ENCODE measurements at regions not wholly inside any gene's neighbourhood (a gene's known extent, or its start where the extent isn't known, plus 50 kb on each side); places are given as distances from the start of the nearest gene placed in this dataset.
A peak's percentile ranks its signal among the peaks of the same experiment; 100 is the strongest.

DNA sequence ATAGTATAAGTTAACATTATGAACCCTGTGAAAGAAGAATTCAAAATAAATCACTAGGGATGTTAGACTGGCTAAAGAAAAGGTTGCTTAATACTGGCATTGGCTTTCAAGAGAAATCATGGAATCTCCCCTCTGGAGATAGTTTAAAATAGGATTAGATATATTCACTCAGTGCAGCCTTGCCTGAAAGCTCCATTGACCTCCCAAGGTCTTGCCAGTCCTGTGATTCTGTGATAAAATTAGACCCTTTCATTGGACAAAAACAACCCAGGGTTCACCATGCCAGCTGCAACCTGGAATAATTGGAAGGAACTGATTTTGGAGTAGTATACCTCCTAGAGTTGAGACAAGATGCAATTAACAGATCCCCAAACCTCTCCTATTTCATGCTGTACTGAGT, 588.1 kb upstream of the MEF2C start:
- no peaks in the 10 kb centered on the region for H3K27me3 ChIP-seq
- TF ChIP-seq, protein P1, sequence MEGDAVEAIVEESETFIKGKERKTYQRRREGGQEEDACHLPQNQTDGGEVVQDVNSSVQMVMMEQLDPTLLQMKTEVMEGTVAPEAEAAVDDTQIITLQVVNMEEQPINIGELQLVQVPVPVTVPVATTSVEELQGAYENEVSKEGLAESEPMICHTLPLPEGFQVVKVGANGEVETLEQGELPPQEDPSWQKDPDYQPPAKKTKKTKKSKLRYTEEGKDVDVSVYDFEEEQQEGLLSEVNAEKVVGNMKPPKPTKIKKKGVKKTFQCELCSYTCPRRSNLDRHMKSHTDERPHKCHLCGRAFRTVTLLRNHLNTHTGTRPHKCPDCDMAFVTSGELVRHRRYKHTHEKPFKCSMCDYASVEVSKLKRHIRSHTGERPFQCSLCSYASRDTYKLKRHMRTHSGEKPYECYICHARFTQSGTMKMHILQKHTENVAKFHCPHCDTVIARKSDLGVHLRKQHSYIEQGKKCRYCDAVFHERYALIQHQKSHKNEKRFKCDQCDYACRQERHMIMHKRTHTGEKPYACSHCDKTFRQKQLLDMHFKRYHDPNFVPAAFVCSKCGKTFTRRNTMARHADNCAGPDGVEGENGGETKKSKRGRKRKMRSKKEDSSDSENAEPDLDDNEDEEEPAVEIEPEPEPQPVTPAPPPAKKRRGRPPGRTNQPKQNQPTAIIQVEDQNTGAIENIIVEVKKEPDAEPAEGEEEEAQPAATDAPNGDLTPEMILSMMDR (IDR thresholded peaks at IDR 0.05), result no peak

DNA sequence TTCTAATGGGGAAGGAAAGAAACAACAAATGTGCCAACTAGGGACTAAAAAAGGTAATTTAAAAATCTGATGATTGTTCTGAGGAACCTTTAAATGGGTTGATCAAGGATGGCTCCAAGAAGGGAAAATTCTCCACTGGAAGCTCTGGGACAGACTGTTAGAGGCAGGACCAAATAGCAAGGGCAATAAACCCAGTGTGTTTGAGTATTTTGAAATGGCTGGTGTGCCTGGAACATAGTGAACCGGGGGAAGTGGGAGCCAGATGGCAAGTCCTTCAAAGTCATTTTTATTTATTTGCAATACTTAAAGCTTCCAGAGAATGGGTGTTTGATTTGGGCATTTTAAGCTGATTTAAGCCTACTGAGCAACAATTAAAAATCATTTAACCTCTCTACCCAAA, 587.7 kb upstream of the MEF2C start:
- peak overlapping the region; percentile 58 for H3K27ac ChIP-seq
- TF ChIP-seq, protein P1 (IDR thresholded peaks at IDR 0.05), result peak; percentile 19
- H3K36me3 ChIP-seq, result no peaks in the 10 kb centered on the region
- H3K4me1 ChIP-seq (ENCODE audit: control insufficient read depth in 1 of 2, insufficient read depth in 1 of 2, low read depth in 1 of 2, low read length in 1 of 2), result peaks cover 0 to 9% of the 10 kb centered on the region in 2 experiments
- H3K27me3 ChIP-seq, result no peaks in the 10 kb centered on the region
- H3K4me3 ChIP-seq (ENCODE audit: low read depth in 1 of 2, low read length in 1 of 2), result no peak overlapping the region
- H3K9me3 ChIP-seq, result no peaks in the 10 kb centered on the region

More for the DNA sequence above, 588.1 kb upstream of the MEF2C start:
- Histone ChIP-seq H3K27ac (no peak overlapping the region), H3K4me1 (ENCODE audit: control insufficient read depth in 1 of 2, insufficient read depth in 1 of 2, low read depth in 1 of 2, low read length in 1 of 2) (peaks cover 0 to 9% of the 10 kb centered on the region in 2 experiments), H3K9me3 (no peaks in the 10 kb centered on the region), H3K36me3 (no peaks in the 10 kb centered on the region), H3K4me3 (ENCODE audit: low read depth in 1 of 2, low read length in 1 of 2) (no peak overlapping the region)

DNA sequence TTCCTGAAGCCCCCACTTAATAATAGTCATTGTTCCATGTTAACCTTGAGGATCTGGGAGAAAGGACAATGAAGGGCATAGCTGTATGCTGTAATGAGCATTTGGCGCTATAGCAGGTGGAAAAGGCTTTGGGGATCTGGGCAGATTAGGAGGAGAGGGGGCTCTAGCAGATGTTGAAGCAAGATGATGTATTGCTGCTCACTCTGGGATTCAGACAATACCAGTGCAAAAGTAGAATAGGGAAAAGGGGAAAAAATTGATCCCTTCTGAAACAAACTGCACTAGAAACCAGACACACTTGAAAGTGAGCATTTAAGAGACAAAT, 575.3 kb upstream of the MEF2C start:
- H3K27ac ChIP-seq, result no peak overlapping the region
- no peaks in the 10 kb centered on the region for H3K9me3 ChIP-seq
- TF ChIP-seq, protein P1 (IDR thresholded peaks at IDR 0.05), result no peak
- H3K4me3 ChIP-seq (ENCODE audit: low read depth in 1 of 2, low read length in 1 of 2), result no peak overlapping the region
- no peaks in the 10 kb centered on the region for H3K27me3 ChIP-seq
- H3K4me1 ChIP-seq (ENCODE audit: control insufficient read depth in 1 of 2, insufficient read depth in 1 of 2, low read depth in 1 of 2, low read length in 1 of 2), result no peaks in the 10 kb centered on the region
- no peaks in the 10 kb centered on the region for H3K36me3 ChIP-seq

DNA sequence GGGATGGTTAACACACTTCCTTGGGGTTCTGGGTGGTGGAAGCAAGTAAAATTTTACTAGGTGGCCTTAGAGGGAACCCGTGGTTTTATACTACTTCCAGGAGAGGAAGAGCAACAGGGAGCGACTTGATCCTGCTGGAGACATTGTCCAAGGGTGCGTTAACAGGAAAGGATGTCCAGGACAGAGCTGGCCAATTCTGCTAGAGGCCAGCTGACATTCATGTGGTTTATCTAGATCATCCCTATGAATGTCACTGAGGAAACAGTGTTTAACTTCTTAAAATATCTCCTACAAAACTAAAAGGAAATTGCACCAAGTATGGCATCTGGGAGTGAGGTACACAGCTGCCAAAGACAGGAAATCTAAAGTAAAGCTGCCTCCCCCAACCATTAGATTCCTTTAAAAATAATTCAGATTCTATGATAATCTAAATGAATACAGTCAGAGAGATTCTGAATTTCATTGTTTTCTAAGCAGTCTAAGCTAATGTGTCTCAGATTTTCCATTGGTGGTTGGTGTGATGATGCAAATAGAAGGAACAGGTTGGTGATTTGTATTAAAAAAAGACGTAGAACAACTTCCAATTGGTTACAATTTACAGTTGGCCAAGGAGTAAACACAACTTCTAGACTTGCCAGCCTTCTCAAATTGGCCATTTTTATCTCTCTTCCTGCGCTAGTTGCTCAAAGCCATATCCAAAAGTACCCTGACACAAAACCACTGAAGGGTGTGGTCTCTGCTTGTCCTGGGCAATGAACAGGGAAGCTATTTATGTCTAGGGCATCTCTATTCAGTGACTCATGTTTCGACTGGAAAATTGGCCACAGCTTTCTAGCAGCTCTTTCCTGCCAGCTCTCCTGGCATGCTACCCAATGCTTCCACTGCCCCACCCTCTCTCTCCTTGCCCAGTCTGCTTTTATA, 574.7 kb upstream of the MEF2C start:
- TF ChIP-seq, protein P1 (IDR thresholded peaks at IDR 0.05), result no peak
- Histone ChIP-seq H3K4me1 (ENCODE audit: control insufficient read depth in 1 of 2, insufficient read depth in 1 of 2, low read depth in 1 of 2, low read length in 1 of 2) (no peaks in the 10 kb centered on the region), H3K27me3 (no peaks in the 10 kb centered on the region), H3K27ac (peak overlapping the region; percentile 32), H3K36me3 (no peaks in the 10 kb centered on the region), H3K4me3 (ENCODE audit: low read depth in 1 of 2, low read length in 1 of 2) (no peak overlapping the region), H3K9me3 (no peaks in the 10 kb centered on the region)

DNA sequence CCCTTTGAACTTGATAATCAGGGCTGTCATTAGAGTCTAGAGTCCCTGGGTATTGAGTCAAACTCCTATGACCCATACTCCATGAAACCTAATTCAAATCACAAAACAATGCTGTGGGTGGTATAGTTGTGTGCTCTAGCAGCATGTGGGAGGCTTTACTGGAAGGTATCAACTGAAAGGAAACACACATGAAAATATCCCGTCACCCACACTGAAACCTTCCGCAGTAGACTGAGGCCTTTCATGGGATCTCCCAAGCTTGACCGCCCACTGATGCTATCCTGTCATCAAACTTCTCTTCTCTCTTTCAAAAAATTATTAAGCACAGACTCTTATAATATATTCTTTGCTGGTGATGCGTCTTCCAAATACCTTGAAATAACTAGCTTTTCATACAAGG, 569.1 kb upstream of the MEF2C start:
- Histone ChIP-seq H3K27me3 (no peaks in the 10 kb centered on the region), H3K9me3 (no peaks in the 10 kb centered on the region), H3K4me3 (ENCODE audit: low read depth in 1 of 2, low read length in 1 of 2) (no peak overlapping the region), H3K27ac (no peak overlapping the region), H3K4me1 (ENCODE audit: control insufficient read depth in 1 of 2, insufficient read depth in 1 of 2, low read depth in 1 of 2, low read length in 1 of 2) (no peaks in the 10 kb centered on the region), H3K36me3 (no peaks in the 10 kb centered on the region)
- TF ChIP-seq, protein P1 (IDR thresholded peaks at IDR 0.05), result no peak

All from neutrophil (primary cell).